ENCODE measurements at regions not wholly inside any gene's neighbourhood (a gene's known extent, or its start where the extent isn't known, plus 50 kb on each side); places are given as distances from the start of the nearest gene placed in this dataset.
"Not testable (repeated sequence)": the region's sequence is repeated elsewhere in the genome, so short reads cannot be mapped to it uniquely, and the experiment has no call there.

GRCh38 chr2:57190007-57190406, 856.6 kb upstream of the VRK2 start:
- DNase-seq = no peak

GRCh38 chr2:57199663-57200062, 846.9 kb upstream of the VRK2 start:
- DNase-seq = no peak

DNA sequence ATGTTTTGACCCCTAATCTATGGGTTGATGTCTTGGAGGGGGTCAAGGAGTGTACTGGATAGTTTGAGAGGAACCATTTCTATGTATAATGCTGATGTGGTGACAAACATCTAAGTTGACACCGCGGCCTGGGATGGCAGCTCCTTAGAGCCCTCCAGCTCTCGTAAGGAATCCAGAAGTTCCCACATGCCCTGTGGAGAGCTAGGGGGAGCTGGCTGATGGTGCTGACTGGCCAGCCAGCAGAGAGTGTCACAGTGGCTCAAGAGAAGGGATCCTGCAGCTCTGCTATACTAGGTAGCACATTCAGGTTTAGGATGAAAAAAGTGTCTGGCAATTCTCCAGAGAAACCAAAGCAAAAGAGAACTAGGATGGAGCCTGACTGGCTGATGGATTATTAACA, 842.2 kb upstream of the VRK2 start:
- DNase-seq = no peak

DNA sequence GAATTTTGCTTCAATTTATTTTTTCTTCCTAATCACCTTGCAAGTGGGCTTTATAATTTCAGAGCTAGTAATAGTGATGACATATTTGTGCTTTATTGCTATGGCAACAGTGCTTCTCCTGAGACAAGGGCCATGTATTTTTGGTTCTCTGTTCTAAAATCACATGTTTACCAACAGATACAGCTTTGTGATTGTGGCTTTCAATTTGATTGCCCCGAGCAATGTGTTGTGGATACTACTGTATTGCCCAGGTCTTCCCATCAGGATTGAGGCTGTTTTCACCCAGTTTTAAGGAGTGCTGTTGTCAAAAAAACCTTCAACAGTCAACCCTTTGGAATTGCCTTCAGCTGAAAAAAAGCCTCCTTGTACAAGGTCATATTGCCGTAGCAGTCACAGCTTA, 841.4 kb upstream of the VRK2 start:
- DNase-seq = no peak

- DNase-seq = no peak
Measured at GRCh38 chr2:57207191-57207590, 839.4 kb upstream of the VRK2 start.

DNA sequence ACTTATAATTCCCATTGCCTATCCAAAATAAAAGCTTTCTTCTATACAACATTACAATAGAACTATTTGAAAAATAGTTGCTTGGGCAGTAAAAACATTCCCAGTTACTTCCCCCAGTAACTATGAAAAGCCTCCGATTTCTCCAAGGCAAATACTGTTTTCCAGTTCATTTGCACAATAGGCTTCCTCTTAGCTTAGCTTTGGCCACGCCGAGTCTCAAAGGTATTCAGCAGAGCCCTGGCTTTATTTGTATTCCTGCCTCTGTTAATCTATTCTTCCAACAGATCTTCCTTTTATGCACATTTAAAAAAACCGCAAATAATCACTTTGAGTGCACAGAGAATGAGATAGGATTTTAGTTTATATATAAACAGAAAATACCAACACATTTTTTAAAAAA, 836.8 kb upstream of the VRK2 start:
- DNase-seq = no peak

DNA sequence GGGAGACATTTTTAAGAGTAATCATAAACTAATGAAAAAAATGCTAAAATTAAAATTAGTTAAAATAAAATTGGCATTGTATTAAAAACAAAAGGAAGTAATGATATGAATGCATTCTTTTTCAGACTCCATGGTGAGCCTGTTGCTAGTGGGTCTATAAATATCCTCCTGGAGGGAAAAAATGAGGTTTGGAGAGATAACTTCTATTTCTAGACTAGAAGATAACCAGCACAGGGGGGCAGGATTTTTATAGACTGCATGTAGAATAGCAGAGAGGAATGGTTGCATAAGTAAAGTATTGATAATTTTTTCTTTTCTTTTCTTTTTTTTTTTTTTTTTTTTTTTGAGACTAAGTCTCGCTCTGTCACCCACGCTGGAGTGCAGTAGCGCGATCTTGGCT, 835.8 kb upstream of the VRK2 start:
- DNase-seq = no peak

- no peak for DNase-seq
Measured at GRCh38 chr2:57217013-57217412, 829.6 kb upstream of the VRK2 start.

DNA sequence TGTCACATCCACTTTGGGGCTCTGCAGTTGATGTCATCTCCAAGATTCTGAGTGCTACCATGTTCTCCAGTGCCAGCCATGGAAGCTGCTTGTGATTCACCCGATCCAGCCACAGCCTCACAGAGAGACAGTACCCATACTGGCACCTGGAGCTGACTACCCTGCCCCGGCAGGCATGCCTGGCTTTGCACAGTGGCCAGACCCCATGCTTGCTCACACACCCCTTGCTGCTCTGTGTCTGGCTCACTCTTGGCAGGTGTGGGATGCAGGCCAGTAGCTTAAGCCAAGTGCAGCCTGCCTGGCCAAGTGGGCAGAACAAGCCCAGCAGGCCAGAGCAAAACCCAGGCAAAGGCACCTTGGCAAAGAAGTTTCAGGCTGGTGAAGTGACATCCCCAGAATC, 828.4 kb upstream of the VRK2 start:
- no peak for DNase-seq

- DNase-seq = not testable (repeated sequence)
Measured at GRCh38 chr2:57229706-57230105, 816.9 kb upstream of the VRK2 start.

GRCh38 chr2:57232341-57232740, 814.3 kb upstream of the VRK2 start:
- DNase-seq = not testable (repeated sequence)

- not testable (repeated sequence) for DNase-seq
Measured at GRCh38 chr2:57251495-57251894, 795.1 kb upstream of the VRK2 start.

GRCh38 chr2:57276408-57276807, 770.2 kb upstream of the VRK2 start:
- not testable (repeated sequence) for DNase-seq

GRCh38 chr2:57278451-57278850, 768.2 kb upstream of the VRK2 start:
- DNase-seq = no peak

DNA sequence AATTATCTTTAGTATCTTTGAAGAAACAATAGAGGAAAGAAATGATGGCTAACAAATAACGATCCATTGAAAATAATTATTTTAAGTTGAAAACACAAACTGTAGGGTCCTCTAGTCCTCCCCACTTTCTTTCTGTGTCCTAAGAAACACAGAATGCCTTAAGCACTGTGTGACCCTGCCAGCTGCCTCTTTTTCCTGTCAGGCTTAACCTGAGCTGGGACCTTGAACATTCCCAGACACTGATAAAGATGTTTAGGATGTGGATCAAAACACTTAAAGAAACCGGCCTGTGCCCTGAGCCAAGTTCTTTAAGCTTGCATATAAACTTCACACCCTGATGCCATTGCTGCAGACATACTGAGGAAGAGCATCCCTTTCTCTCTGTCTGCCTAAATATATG, 755.4 kb upstream of the VRK2 start:
- no peak for DNase-seq

GRCh38 chr2:57296795-57297517, 749.6 kb upstream of the VRK2 start:
- DNase-seq = no peak

- no peak for DNase-seq
Measured at GRCh38 chr2:57313678-57314077, 732.9 kb upstream of the VRK2 start.

DNA sequence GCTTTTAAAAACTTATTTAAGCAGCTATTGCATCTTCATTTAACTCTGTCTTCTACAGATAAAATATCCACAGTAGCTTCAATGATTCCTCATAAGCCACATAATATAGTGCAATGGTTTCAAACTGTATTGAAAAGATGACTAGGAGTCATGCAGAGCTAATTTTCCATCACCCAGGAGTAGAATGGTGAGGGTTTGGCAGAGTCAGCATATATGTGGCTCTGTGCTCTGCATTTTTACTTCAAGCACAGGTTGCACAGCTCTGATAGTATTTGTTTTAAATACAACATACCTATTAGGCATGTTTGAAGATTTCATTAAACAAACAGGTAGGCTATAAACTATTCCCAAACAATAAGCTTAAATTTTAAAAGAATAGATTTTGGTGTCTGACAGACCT, 731.9 kb upstream of the VRK2 start:
- DNase-seq = no peak

DNA sequence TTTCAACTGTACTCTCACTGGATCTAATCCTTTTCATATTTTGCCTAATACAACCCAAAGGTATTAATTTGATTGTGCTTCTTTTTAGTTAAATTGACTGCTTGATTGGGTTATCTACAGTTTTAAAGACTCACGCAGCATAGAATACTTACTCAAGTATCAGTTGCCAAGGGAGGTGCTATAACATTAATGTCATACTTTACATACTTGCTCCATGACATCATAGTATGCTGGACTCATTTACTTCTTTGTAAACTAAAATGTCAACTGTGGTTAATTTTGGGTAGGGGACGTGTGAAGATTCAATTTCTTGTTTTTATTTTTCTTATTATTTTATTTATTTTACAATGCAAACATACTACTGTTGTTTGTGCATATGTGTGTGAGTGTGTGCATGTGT, 716.2 kb upstream of the VRK2 start:
- DNase-seq = no peak

- no peak for DNase-seq
Measured at GRCh38 chr2:57333221-57333620, 713.4 kb upstream of the VRK2 start.

DNA sequence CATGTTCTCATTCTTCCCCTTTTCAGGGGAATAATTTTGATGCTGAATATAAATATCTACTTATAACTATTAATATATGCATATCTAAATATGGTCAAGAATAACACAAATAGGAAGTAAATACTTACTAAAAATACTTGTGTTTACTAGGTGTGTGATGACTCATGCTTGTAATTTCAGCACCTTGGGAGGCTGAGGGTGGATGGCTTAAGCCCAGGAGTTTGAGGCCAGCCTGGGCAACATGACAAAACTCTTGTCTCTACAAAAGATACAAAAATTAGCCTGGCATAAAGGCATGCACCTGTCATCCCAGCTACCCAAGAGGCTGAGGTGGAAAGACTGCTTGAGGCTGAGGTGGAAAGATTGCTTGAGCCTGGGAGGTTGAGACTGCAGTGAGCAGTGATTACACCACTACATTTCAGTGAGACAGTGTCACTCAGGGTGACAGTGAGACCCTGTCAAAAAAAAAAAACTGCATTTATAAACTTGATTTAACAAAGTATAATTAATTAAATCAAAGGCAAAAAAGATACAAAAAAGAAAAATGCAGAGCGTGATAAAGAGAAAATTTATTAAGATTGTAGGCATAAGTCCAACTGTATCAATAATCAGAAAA, 703.1 kb upstream of the VRK2 start:
- no peak for DNase-seq

DNA sequence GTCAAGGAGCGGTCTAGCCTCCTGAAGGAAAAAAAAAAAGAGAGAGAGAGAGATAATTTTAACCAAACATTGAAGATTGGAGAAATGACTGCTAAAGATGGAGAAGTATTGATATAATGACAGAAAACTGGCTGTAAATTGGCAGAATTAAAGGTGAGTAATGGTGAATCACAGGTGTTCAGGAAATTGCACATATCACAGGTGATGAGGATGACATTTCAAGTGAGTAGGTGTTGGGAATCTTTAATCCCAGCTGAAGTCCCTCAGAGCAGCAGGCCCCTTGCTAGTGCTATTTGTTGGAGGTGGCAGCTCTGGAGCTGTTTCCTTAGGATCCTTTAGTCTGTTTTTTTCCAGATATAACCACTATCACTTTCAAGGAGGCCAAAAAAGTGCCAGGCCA, 678.4 kb upstream of the VRK2 start:
- no peak for DNase-seq

- DNase-seq = no peak
Measured at GRCh38 chr2:57370882-57371585, 675.6 kb upstream of the VRK2 start.

- no peak for DNase-seq
Measured at GRCh38 chr2:57372237-57372984, 674.2 kb upstream of the VRK2 start.
